ENCODE measurements at regions not wholly inside any gene's neighbourhood (a gene's known extent, or its start where the extent isn't known, plus 50 kb on each side); places are given as distances from the start of the nearest gene placed in this dataset.

DNA sequence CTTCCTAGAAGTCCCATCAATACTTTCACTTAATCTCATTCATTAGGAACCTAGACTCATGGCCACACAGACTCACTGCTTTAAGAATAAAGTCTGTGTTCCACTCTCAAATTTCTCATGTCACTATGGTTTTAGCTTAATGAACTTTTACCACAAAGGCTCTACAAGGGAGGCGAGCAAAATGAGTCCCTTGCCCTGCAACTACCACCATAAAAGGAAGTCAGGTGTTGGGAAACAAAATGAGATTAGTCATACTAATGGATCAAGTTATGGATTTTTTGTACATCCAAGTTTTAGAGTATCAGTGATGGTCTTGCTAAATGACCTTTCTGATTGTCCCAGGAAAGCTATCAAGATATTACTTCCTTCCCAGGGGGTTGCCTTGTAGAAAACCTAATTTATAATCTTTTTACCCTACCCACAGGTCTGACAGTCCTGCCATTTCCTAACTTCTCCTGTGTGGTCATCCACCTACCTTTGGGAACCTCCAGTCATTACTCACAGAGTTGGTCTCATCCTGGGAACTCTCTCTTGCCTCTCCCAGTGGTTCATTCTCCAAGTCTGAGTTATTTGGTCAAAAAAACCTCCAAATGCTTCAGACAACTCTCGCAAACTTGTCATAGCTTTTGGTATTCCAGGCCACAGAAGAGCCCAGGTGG is 51.8 kb upstream of the SLC16A1 start:
- TF ChIP-seq, protein P1, sequence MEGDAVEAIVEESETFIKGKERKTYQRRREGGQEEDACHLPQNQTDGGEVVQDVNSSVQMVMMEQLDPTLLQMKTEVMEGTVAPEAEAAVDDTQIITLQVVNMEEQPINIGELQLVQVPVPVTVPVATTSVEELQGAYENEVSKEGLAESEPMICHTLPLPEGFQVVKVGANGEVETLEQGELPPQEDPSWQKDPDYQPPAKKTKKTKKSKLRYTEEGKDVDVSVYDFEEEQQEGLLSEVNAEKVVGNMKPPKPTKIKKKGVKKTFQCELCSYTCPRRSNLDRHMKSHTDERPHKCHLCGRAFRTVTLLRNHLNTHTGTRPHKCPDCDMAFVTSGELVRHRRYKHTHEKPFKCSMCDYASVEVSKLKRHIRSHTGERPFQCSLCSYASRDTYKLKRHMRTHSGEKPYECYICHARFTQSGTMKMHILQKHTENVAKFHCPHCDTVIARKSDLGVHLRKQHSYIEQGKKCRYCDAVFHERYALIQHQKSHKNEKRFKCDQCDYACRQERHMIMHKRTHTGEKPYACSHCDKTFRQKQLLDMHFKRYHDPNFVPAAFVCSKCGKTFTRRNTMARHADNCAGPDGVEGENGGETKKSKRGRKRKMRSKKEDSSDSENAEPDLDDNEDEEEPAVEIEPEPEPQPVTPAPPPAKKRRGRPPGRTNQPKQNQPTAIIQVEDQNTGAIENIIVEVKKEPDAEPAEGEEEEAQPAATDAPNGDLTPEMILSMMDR (conservative IDR thresholded peaks at IDR 0.05; ENCODE audit: low read depth, low read length) = no peak
- no peak for DNase-seq (ENCODE audit: low read depth)
- no peak overlapping the region for H3K4me3 ChIP-seq (ENCODE audit: low read length)

DNA sequence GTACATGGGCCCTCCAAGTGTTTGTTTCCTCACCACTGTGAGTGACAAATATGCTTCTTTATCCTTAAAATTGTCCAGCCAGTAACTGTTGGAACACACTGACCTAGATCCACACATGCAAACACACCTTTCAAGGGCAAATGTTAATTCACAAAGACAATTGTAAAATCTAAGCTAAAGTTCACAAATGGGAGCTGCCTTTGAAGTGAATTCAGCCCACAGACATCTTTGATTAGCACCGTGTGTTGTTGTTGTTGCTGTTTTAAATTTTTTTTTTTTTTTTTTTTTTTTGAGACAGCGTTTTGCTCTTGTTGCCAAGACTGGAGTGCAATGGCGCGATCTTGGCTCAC is 52.3 kb upstream of the SLC16A1 start:
- no peak overlapping the region for H3K4me3 ChIP-seq (ENCODE audit: low read length)
- no peak for DNase-seq (ENCODE audit: low read depth)
- TF ChIP-seq, protein P1 (conservative IDR thresholded peaks at IDR 0.05; ENCODE audit: low read depth, low read length) = no peak

- no peak overlapping the region for H3K4me3 ChIP-seq (ENCODE audit: low read length)
- DNase-seq (ENCODE audit: low read depth) = peak; percentile 39
- TF ChIP-seq, protein P1 (conservative IDR thresholded peaks at IDR 0.05; ENCODE audit: low read depth, low read length) = no peak
Measured at GRCh38 chr1:113012149-113012548, 56.2 kb upstream of the SLC16A1 start.

GRCh38 chr1:113013823-113014222 is 57.8 kb upstream of the SLC16A1 start:
- no peak for DNase-seq (ENCODE audit: low read depth)
- TF ChIP-seq, protein P1 (conservative IDR thresholded peaks at IDR 0.05; ENCODE audit: low read depth, low read length) = no peak
- no peak overlapping the region for H3K4me3 ChIP-seq (ENCODE audit: low read length)

GRCh38 chr1:113014508-113014907 is 58.5 kb upstream of the LRIG2 start:
- TF ChIP-seq, protein P1 (conservative IDR thresholded peaks at IDR 0.05; ENCODE audit: low read depth, low read length) = no peak
- H3K4me3 ChIP-seq (ENCODE audit: low read length) = no peak overlapping the region
- DNase-seq (ENCODE audit: low read depth) = no peak

DNA sequence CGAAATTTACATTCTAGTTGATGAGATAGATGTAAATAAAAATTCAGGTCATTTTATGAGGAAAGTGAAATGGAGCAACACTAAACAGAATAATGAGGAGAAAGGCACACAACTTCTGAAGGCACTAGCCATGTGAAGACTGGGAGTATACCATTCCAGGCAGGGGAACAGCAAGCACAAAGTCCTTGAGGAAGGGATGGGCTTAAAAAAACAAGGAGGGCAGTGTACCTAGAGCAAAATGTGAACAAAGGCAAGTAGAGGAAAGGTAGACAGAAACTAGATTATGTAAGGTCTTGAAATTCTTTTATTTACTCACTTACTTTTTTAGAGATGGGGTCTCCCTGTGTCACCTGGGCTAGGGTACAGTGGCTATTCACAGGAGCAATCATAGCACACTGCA is 54.1 kb upstream of the LRIG2 start:
- TF ChIP-seq, protein P1 (conservative IDR thresholded peaks at IDR 0.05; ENCODE audit: low read depth, low read length) = no peak
- no peak for DNase-seq (ENCODE audit: low read depth)
- no peak overlapping the region for H3K4me3 ChIP-seq (ENCODE audit: low read length)

GRCh38 chr1:113021430-113022085 is 51.4 kb upstream of the LRIG2 start:
- no peak overlapping the region for H3K4me3 ChIP-seq (ENCODE audit: low read length)
- no peak for DNase-seq (ENCODE audit: low read depth)
- TF ChIP-seq, protein P1 (conservative IDR thresholded peaks at IDR 0.05; ENCODE audit: low read depth, low read length) = peak; percentile 8

Measured in retinal pigment epithelial cell (primary cell).